Endothelial cell of umbilical vein (primary cell): ENCODE measurements at regions not wholly inside any gene's neighbourhood (a gene's known extent, or its start where the extent isn't known, plus 50 kb on each side); places are given as distances from the start of the nearest gene placed in this dataset.

ENCODE experiments used
- BruUV-seq: library from RNA; stranded (reverse); fragments of 400-500 nt; replicated peaks from 2 replicates; lab custom pipeline; 2021; lab: Mats Ljungman, UMichigan
- CTCF ChIA-PET: fragments of 300-600, 350-600 bp; sonication (Branson Sonifier 250); formaldehyde crosslinking; loops from one replicate; lab custom pipeline; 2021; ENCODE audit warnings: antibody characterized with exemption, inconsistent platforms; lab: Charles Lee
- POLR2A ChIA-PET: fragments of 300-600, 350-600 bp; sonication (Branson Sonifier 250); formaldehyde crosslinking; loops from one replicate; lab custom pipeline; 2021; ENCODE audit warnings: antibody characterized with exemption, inconsistent platforms; lab: Charles Lee
- DNase-seq: peaks from one replicate; pipeline ENCODE4 v3.0.0-alpha.2; 2011; ENCODE audit warnings: low read depth, low spot score
- FAIRE-seq: peaks from 2 replicates; lab custom pipeline; 2011; peaks lifted over from hg19 to GRCh38; lab: Jason Lieb, UNC
- H2AFZ ChIP-seq: 2 replicates; pipeline ENCODE4 v1.6.0; 2012; ENCODE audit warnings: low read depth, low read length, control low read depth, inconsistent platforms
- H3K27ac ChIP-seq: 2 replicates; pipeline ENCODE4 v1.5.1; 2011; ENCODE audit warnings: low read depth, mild to moderate bottlenecking, control low read depth, low read length, moderate library complexity; ENCODE audit not compliant: insufficient read depth
- H3K27me3 ChIP-seq, 2 experiments: 2 replicates each; pipeline versions ENCODE4 v1.6.0 to v1.6.1; 2011; ENCODE audit warnings: low read length in 2 of 2, mixed read lengths in 1 of 2; ENCODE audit not compliant: control insufficient read depth in 2 of 2, insufficient read depth in 2 of 2
- H3K36me3 ChIP-seq, 2 experiments: 2 replicates in 1 of 2; 3 replicates in 1 of 2; pipeline ENCODE4 v1.5.1; 2011; ENCODE audit warnings: low read length in 2 of 2, mild to moderate bottlenecking in 1 of 2, moderate library complexity in 1 of 2; ENCODE audit not compliant: control insufficient read depth in 2 of 2, insufficient read depth in 2 of 2; ENCODE audit errors: extremely low read depth in 1 of 2
- H3K4me1 ChIP-seq: 3 replicates; pipeline ENCODE4 v1.5.1; 2011; ENCODE audit warnings: mild to moderate bottlenecking, low read length; ENCODE audit not compliant: control insufficient read depth, insufficient read depth; ENCODE audit errors: extremely low read depth
- H3K4me2 ChIP-seq: 2 replicates; pipeline ENCODE4 v1.6.1; 2011; ENCODE audit warnings: low read length, control low read depth, mixed read lengths; ENCODE audit not compliant: insufficient read depth
- H3K4me3 ChIP-seq, 3 experiments: fragments of 200-600 bp in 1 of 3; sonication (generic), shearing (Covaris generic) in 1 of 3; replicated peaks in 1 of 3; 2 replicates each; pipeline ENCODE4 v1.5.1; 2011 to 2016; ENCODE audit warnings: control low read depth in 3 of 3, low read length in 3 of 3, mild to moderate bottlenecking in 2 of 3, inconsistent platforms in 1 of 3, low read depth in 1 of 3, moderate library complexity in 1 of 3; ENCODE audit not compliant: insufficient read depth in 1 of 3
- H3K79me2 ChIP-seq: 2 replicates; pipeline ENCODE4 v1.6.0; 2012; ENCODE audit warnings: low read length, inconsistent platforms; ENCODE audit not compliant: control insufficient read depth, insufficient read depth
- H3K9ac ChIP-seq: replicated peaks from 2 replicates; pipeline ENCODE3; 2011; ENCODE audit warnings: low read length, control low read depth; ENCODE audit not compliant: insufficient read depth; ENCODE audit errors: extremely low read depth
- H3K9me1 ChIP-seq: replicated peaks from 3 replicates; pipeline ENCODE4 v1.6.0; 2011; ENCODE audit warnings: mild to moderate bottlenecking, low read length; ENCODE audit not compliant: control insufficient read depth, insufficient read depth; ENCODE audit errors: extremely low read depth
- H3K9me3 ChIP-seq: replicated peaks from 2 replicates; pipeline ENCODE4 v1.5.1; 2012; ENCODE audit warnings: low read length, inconsistent platforms; ENCODE audit not compliant: control insufficient read depth, insufficient read depth
- H4K20me1 ChIP-seq: replicated peaks from 2 replicates; pipeline ENCODE3; 2011; ENCODE audit warnings: mild to moderate bottlenecking, low read length; ENCODE audit not compliant: control insufficient read depth, insufficient read depth; ENCODE audit errors: extremely low read depth
- EZH2 ChIP-seq: IDR thresholded peaks from 2 replicates; pipeline ENCODE4 v1.6.1; 2012; ENCODE audit warnings: borderline replicate concordance, low read depth, mild to moderate bottlenecking, moderate library complexity, low read length, inconsistent platforms; ENCODE audit not compliant: severe bottlenecking
- FOS ChIP-seq: IDR thresholded peaks from 2 replicates; pipeline ENCODE4 v1.6.1; 2011; ENCODE audit warnings: mild to moderate bottlenecking, low read length, moderate library complexity, borderline replicate concordance; ENCODE audit not compliant: insufficient read depth
- GATA2 ChIP-seq: IDR thresholded peaks from 2 replicates; pipeline ENCODE4 v1.7.0; 2011; ENCODE audit warnings: low read depth, mild to moderate bottlenecking, moderate library complexity, mixed read lengths, low read length; ENCODE audit not compliant: insufficient read length, insufficient read depth
- JUN ChIP-seq: IDR thresholded peaks from 2 replicates; pipeline ENCODE4 v1.6.1; 2011; ENCODE audit warnings: borderline replicate concordance, low read depth; ENCODE audit not compliant: insufficient read length, insufficient read depth
- MYC ChIP-seq: IDR thresholded peaks from one replicate; pipeline ENCODE4 v1.6.1; 2011; ENCODE audit warnings: mild to moderate bottlenecking, low read depth, low read length
- POLR2A ChIP-seq: IDR thresholded peaks from 2 replicates; pipeline ENCODE4 v1.6.1; 2012; ENCODE audit warnings: low read depth, mild to moderate bottlenecking, control low read depth, low read length
- POLR2AphosphoS5 ChIP-seq: IDR thresholded peaks from 2 replicates; pipeline ENCODE4 v1.6.1; 2012; ENCODE audit warnings: low read depth, mild to moderate bottlenecking, control low read depth, low read length, moderate library complexity; ENCODE audit not compliant: insufficient read depth
- dilution Hi-C: fragments of 300-500 bp; cut with MboI; formaldehyde crosslinking; loops from one replicate; pipeline ENCODE4 v1.15.0; 2019; ENCODE audit warnings: low sequenced_read_pairs; ENCODE audit not compliant: extremely low pct_ligation_motif_present
- intact Hi-C: fragments of 100-400 bp; cut with micrococcal nuclease; formaldehyde crosslinking; loops from one replicate; pipeline ENCODE4 v1.10.0; 2022
- TF ChIP-seq, protein P1 (sequence below), 2 donors: IDR thresholded peaks; 1 replicate in 1 of 2; 2 replicates in 1 of 2; pipeline ENCODE4 v1.5.1; 2011; ENCODE audit warnings: low read length in 2 of 2, mild to moderate bottlenecking in 2 of 2, moderate library complexity in 2 of 2, control low read depth in 1 of 2, inconsistent platforms in 1 of 2, low read depth in 1 of 2; ENCODE audit not compliant: insufficient read depth in 1 of 2; ENCODE audit errors: extremely low read depth in 1 of 2
- TF ChIP-seq, protein P2 (sequence below): IDR thresholded peaks from 2 replicates; pipeline ENCODE4 v1.6.1; 2011; ENCODE audit not compliant: insufficient read depth, insufficient read length

DNA sequence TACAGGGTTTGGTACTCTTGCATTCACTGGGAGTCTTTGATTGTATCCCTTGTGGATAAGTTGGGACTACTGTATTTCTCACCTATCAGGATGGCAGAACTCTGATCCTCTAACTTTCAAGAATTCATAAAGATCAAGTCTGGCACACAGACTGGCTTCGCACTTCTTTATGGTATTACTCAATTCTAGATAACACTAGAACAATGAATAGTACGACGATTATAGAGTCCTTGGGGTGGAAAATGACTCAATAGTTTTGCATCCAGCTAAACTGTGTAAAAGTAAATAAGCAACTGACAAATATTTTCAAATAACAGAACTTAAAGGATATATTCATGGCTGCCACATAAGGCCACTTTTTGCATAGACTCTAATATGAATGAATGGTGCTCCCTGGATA lies 103.4 kb upstream of the MEX3C start:
- no peak overlapping the region for H3K4me2 ChIP-seq
- BruUV-seq = no TSS peak
- no peaks in the 10 kb centered on the region for H4K20me1 ChIP-seq
- dilution Hi-C loops = no loop called here
- no peak overlapping the region for H2AFZ ChIP-seq
- H3K9me3 ChIP-seq = no peaks in the 10 kb centered on the region
- ChIA-PET POLR2A (no interaction called here), CTCF (no interaction called here)
- intact Hi-C loops = no loop called here
- no peaks in the 10 kb centered on the region for H3K36me3 ChIP-seq
- no peak overlapping the region for H3K27ac ChIP-seq
- no peaks in the 10 kb centered on the region for H3K9me1 ChIP-seq
- no peaks in the 10 kb centered on the region for H3K79me2 ChIP-seq
- no peak overlapping the region for H3K9ac ChIP-seq
- no peak overlapping the region for H3K4me3 ChIP-seq
- no peaks in the 10 kb centered on the region for H3K4me1 ChIP-seq
- no peak for DNase-seq
- no peak for FAIRE-seq
- H3K27me3 ChIP-seq = no peaks in the 10 kb centered on the region
- TF ChIP-seq JUN (no peak), MYC (no peak), POLR2A (no peak), EZH2 (no peak), FOS (no peak), POLR2AphosphoS5 (no peak), GATA2 (no peak)
- TF ChIP-seq, protein P1, sequence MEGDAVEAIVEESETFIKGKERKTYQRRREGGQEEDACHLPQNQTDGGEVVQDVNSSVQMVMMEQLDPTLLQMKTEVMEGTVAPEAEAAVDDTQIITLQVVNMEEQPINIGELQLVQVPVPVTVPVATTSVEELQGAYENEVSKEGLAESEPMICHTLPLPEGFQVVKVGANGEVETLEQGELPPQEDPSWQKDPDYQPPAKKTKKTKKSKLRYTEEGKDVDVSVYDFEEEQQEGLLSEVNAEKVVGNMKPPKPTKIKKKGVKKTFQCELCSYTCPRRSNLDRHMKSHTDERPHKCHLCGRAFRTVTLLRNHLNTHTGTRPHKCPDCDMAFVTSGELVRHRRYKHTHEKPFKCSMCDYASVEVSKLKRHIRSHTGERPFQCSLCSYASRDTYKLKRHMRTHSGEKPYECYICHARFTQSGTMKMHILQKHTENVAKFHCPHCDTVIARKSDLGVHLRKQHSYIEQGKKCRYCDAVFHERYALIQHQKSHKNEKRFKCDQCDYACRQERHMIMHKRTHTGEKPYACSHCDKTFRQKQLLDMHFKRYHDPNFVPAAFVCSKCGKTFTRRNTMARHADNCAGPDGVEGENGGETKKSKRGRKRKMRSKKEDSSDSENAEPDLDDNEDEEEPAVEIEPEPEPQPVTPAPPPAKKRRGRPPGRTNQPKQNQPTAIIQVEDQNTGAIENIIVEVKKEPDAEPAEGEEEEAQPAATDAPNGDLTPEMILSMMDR (IDR thresholded peaks at IDR 0.05; ENCODE audit: extremely low read depth in 1 of 2, insufficient read depth in 1 of 2, low read depth in 1 of 2, low read length in 2 of 2) = no peak
- TF ChIP-seq, protein P2, sequence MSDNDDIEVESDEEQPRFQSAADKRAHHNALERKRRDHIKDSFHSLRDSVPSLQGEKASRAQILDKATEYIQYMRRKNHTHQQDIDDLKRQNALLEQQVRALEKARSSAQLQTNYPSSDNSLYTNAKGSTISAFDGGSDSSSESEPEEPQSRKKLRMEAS = no peak
